ENCODE measurements at regions not wholly inside any gene's neighbourhood (a gene's known extent, or its start where the extent isn't known, plus 50 kb on each side); places are given as distances from the start of the nearest gene placed in this dataset.

DNA sequence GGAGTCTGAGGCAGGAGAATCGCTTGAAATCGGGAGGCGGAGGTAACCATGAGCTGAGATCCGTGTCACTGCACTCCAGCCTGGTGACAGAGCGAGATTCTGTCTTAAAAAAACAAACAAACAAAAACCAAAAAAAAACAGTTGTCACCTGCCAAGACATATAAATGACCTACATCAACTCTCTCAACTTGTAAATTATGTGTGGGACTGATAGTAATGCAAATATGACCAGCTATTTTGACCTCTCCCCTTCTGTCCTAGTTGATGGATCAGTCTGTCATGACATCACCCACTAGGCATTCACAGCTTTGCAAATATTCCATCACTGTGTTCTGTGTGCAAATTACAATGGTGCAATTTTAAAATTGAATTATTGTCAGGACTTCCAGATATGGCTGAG is 175.4 kb downstream of the EBLN2 start:
- peaks cover 2% of the 10 kb centered on the region; the same call in 1 of the 2 replicates for H3K27me3 ChIP-seq (ENCODE audit: control insufficient read depth, insufficient read depth, low read length)
- ChIA-PET POLR2A (no interaction called here), CTCF (no interaction called here)
- TF ChIP-seq, protein P1, sequence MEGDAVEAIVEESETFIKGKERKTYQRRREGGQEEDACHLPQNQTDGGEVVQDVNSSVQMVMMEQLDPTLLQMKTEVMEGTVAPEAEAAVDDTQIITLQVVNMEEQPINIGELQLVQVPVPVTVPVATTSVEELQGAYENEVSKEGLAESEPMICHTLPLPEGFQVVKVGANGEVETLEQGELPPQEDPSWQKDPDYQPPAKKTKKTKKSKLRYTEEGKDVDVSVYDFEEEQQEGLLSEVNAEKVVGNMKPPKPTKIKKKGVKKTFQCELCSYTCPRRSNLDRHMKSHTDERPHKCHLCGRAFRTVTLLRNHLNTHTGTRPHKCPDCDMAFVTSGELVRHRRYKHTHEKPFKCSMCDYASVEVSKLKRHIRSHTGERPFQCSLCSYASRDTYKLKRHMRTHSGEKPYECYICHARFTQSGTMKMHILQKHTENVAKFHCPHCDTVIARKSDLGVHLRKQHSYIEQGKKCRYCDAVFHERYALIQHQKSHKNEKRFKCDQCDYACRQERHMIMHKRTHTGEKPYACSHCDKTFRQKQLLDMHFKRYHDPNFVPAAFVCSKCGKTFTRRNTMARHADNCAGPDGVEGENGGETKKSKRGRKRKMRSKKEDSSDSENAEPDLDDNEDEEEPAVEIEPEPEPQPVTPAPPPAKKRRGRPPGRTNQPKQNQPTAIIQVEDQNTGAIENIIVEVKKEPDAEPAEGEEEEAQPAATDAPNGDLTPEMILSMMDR (IDR thresholded peaks at IDR 0.05; ENCODE audit: insufficient read depth, low read depth, low read length): no peak
- no peaks in the 10 kb centered on the region for H3K36me3 ChIP-seq (ENCODE audit: control insufficient read depth, insufficient read depth, low read length)
- no peak for DNase-seq (ENCODE audit: low read depth)
- H3K4me3 ChIP-seq (ENCODE audit: low read depth, low read length): no peak overlapping the region

DNA sequence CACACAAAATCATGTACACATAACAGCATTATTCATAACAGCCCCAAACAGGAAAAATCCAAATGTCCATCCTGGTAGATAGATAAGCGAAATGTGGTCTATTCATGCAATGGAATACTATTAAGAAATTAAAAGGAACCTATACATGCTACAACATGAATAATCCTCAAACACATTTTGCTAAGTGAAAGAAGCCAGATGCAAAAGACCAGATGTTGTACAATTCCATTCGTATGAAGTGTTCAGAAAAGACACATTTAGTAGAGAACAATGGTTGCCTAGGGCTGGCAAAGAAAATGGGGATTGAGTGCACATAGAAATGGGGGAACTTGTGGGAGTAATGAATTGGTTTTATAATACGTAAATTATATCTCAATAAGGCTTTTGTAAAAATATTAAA is 182.3 kb downstream of the EBLN2 start:
- Histone ChIP-seq H3K4me3 (ENCODE audit: low read depth, low read length) (no peak overlapping the region), H3K36me3 (ENCODE audit: control insufficient read depth, insufficient read depth, low read length) (no peaks in the 10 kb centered on the region), H3K27me3 (ENCODE audit: control insufficient read depth, insufficient read depth, low read length) (no peaks in the 10 kb centered on the region)
- DNase-seq (ENCODE audit: low read depth): no peak
- TF ChIP-seq, protein P1 (IDR thresholded peaks at IDR 0.05; ENCODE audit: insufficient read depth, low read depth, low read length): no peak
- CTCF ChIA-PET: interaction anchor here (0.7 kb wide), 1 partner anchor 23 kb away, joined by 3 read pairs; no protein-coding TSS in a partner anchor
- POLR2A ChIA-PET: no interaction called here

DNA sequence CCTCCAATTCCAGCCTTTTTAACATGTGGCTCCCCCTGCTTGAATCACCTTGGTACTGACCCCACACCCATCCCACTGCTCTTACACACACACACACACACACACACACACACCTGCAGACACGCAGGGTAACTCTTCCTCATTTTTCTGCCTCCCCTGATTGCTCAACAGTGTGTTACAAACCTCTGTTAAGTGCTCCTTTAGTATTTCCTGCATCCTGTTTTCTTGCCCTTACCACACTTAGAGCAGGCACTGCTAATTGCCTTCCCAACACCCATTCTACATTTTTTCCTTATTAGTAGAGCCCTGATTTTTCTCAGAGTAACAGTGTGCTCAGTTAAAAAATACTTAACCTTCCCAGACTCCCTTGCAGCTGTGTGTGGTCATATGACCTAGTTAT is 184.0 kb downstream of the EBLN2 start:
- Histone ChIP-seq H3K27me3 (ENCODE audit: control insufficient read depth, insufficient read depth, low read length) (no peaks in the 10 kb centered on the region), H3K4me3 (ENCODE audit: low read depth, low read length) (no peak overlapping the region), H3K36me3 (ENCODE audit: control insufficient read depth, insufficient read depth, low read length) (no peaks in the 10 kb centered on the region)
- CTCF ChIA-PET: no interaction called here
- POLR2A ChIA-PET: no interaction called here
- DNase-seq (ENCODE audit: low read depth): no peak
- TF ChIP-seq, protein P1 (IDR thresholded peaks at IDR 0.05; ENCODE audit: insufficient read depth, low read depth, low read length): no peak

DNA sequence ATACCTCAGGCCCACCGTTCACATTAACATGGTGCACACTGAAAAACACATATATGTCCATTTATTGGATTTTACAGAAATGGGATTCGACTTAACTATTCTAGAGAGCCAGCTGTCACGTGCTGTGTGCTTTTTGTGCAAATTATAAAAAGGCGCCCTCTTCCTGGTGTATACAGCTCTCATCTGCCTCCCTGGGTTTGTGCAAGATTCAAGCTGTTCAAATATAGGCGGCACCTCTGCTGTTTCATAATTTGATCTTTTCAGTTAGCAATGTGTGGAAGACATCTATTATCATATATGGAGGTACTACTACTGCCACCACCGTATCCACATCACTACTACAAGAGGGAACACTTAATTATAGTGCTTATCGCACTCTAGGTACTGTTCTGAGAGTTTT is 187.6 kb downstream of the EBLN2 start:
- Histone ChIP-seq H3K27me3 (ENCODE audit: control insufficient read depth, insufficient read depth, low read length) (no peaks in the 10 kb centered on the region), H3K36me3 (ENCODE audit: control insufficient read depth, insufficient read depth, low read length) (no peaks in the 10 kb centered on the region), H3K4me3 (ENCODE audit: low read depth, low read length) (no peak overlapping the region)
- DNase-seq (ENCODE audit: low read depth): no peak
- TF ChIP-seq, protein P1 (IDR thresholded peaks at IDR 0.05; ENCODE audit: insufficient read depth, low read depth, low read length): no peak
- ChIA-PET CTCF (no interaction called here), POLR2A (no interaction called here)

DNA sequence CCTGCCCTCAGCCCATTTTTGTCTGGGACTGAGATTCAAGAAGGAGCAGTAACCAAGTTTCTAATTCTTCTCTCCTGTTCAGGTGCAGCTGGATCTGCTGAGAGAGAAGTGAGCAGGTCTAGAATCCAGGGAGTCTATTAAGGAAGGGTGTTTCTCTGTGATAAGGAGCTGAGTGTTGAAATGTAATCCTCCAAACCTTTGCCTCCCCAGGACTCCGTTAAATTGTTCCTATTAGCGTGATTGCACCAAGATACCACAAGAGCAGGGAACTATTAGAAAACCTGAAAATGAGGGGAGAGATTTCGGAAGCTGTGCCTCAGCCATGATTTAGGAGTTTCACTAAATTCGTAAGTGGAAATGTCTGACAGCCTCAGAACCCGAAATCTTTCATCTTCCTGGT is 192.6 kb downstream of the EBLN2 start:
- no peak for DNase-seq (ENCODE audit: low read depth)
- no peak overlapping the region for H3K4me3 ChIP-seq (ENCODE audit: low read depth, low read length)
- H3K27me3 ChIP-seq (ENCODE audit: control insufficient read depth, insufficient read depth, low read length): no peaks in the 10 kb centered on the region
- TF ChIP-seq, protein P1 (IDR thresholded peaks at IDR 0.05; ENCODE audit: insufficient read depth, low read depth, low read length): no peak
- POLR2A ChIA-PET: no interaction called here
- no peaks in the 10 kb centered on the region for H3K36me3 ChIP-seq (ENCODE audit: control insufficient read depth, insufficient read depth, low read length)
- CTCF ChIA-PET: interaction anchor here (3.6 kb wide), 1 partner anchor 10 kb away, joined by 12 read pairs; no protein-coding TSS in a partner anchor

Measured in BJ (cell line).